SK-N-SH treated with all-trans-retinoic acid at 6 μM for 48 hours (cell line): ENCODE measurements at regions not wholly inside any gene's neighbourhood (a gene's known extent, or its start where the extent isn't known, plus 50 kb on each side); places are given as distances from the start of the nearest gene placed in this dataset.

Source experiments
- ATAC-seq: fragments of 200-7000 bp; cut with Tn5 transposase; 3 replicates; pipeline ENCODE4 v1.9.1; 2020; ENCODE audit warnings: mild to moderate bottlenecking, moderate library complexity
- ARNTL ChIP-seq: fragments of 450-650 bp; formaldehyde crosslinking; IDR thresholded peaks from 2 replicates; pipeline ENCODE4 v1.5.0; 2020; ENCODE audit warnings: low read depth, mild to moderate bottlenecking, moderate library complexity, borderline replicate concordance
- BACH2 ChIP-seq: fragments of 250-450 bp; sonication (Bioruptor Pico); IDR thresholded peaks from 2 replicates; pipeline ENCODE4 v1.9.0; 2021; ENCODE audit warnings: mild to moderate bottlenecking, borderline replicate concordance
- CSDC2 ChIP-seq: fragments of 250-450 bp; sonication (Bioruptor Pico); IDR thresholded peaks from 2 replicates; pipeline ENCODE4 v1.5.0; 2020; ENCODE audit warnings: mild to moderate bottlenecking, moderate library complexity
- CSRNP3 ChIP-seq: fragments of 250-450 bp; sonication (Bioruptor Pico); IDR thresholded peaks from 2 replicates; pipeline ENCODE4 v1.5.1; 2021; ENCODE audit warnings: mild to moderate bottlenecking, moderate library complexity
- ESRRG ChIP-seq: fragments of 250-450 bp; sonication (Bioruptor Pico); IDR thresholded peaks from 2 replicates; pipeline ENCODE4 v1.6.1; 2021; ENCODE audit warnings: mild to moderate bottlenecking
- GLIS3 ChIP-seq: fragments of 250-450 bp; sonication (Bioruptor Pico); IDR thresholded peaks from 2 replicates; pipeline ENCODE4 v1.5.0; 2020; ENCODE audit warnings: mild to moderate bottlenecking, moderate library complexity
- ISL1 ChIP-seq: fragments of 250-450 bp; sonication (Bioruptor Pico); IDR thresholded peaks from 2 replicates; pipeline ENCODE4 v2.1.2; 2022; ENCODE audit warnings: mild to moderate bottlenecking, moderate library complexity
- OSR1 ChIP-seq: fragments of 250-450 bp; sonication (Bioruptor Pico); IDR thresholded peaks from 2 replicates; pipeline ENCODE4 v1.8.0; 2022; ENCODE audit warnings: moderate library complexity, mild to moderate bottlenecking, inconsistent platforms
- POU6F1 ChIP-seq: fragments of 250-450 bp; sonication (Bioruptor Pico); IDR thresholded peaks from 2 replicates; pipeline ENCODE4 v1.8.0; 2021; ENCODE audit warnings: low read depth, mild to moderate bottlenecking, moderate library complexity, borderline replicate concordance
- PPARA ChIP-seq: fragments of 250-450 bp; sonication (Bioruptor Pico); IDR thresholded peaks from 2 replicates; pipeline ENCODE4 v1.5.0; 2020; ENCODE audit warnings: mild to moderate bottlenecking, borderline replicate concordance
- RARB ChIP-seq: fragments of 250-450 bp; sonication (Bioruptor Pico); IDR thresholded peaks from 2 replicates; pipeline ENCODE4 v1.8.0; 2021; ENCODE audit warnings: mild to moderate bottlenecking, moderate library complexity
- SNAI2 ChIP-seq: fragments of 250-450 bp; sonication (Bioruptor Pico); IDR thresholded peaks from 2 replicates; pipeline ENCODE4 v1.5.0; 2020; ENCODE audit warnings: mild to moderate bottlenecking, moderate library complexity
- TOX ChIP-seq: fragments of 250-450 bp; sonication (Bioruptor Pico); IDR thresholded peaks from 2 replicates; pipeline ENCODE4 v1.8.0; 2021; ENCODE audit warnings: mild to moderate bottlenecking, moderate library complexity, borderline replicate concordance
- ZFP3 ChIP-seq: fragments of 250-450 bp; sonication (Bioruptor Pico); IDR thresholded peaks from 2 replicates; pipeline ENCODE4 v1.5.0; 2020; ENCODE audit warnings: mild to moderate bottlenecking, moderate library complexity
- ZFP30 ChIP-seq: fragments of 450-650 bp; formaldehyde crosslinking; IDR thresholded peaks from 2 replicates; pipeline ENCODE4 v1.5.0; 2022; ENCODE audit warnings: mild to moderate bottlenecking, moderate library complexity
- ZNF70 ChIP-seq: fragments of 450-650 bp; formaldehyde crosslinking; IDR thresholded peaks from 2 replicates; pipeline ENCODE4 v1.5.0; 2020; ENCODE audit warnings: mild to moderate bottlenecking, moderate library complexity
- ZNF8 ChIP-seq: fragments of 450-650 bp; formaldehyde crosslinking; IDR thresholded peaks from 2 replicates; pipeline ENCODE4 v1.5.0; 2020; ENCODE audit warnings: mild to moderate bottlenecking, moderate library complexity
- TF ChIP-seq, protein P1 (sequence below): fragments of 250-450 bp; sonication (Bioruptor Pico); IDR thresholded peaks from 2 replicates; pipeline ENCODE4 v1.5.0; 2020; ENCODE audit warnings: mild to moderate bottlenecking, moderate library complexity
- TF ChIP-seq, protein P2 (sequence below): fragments of 250-450 bp; sonication (Bioruptor Pico); IDR thresholded peaks from 2 replicates; pipeline ENCODE4 v1.5.1; 2020; ENCODE audit warnings: low read depth, mild to moderate bottlenecking, moderate library complexity

DNA sequence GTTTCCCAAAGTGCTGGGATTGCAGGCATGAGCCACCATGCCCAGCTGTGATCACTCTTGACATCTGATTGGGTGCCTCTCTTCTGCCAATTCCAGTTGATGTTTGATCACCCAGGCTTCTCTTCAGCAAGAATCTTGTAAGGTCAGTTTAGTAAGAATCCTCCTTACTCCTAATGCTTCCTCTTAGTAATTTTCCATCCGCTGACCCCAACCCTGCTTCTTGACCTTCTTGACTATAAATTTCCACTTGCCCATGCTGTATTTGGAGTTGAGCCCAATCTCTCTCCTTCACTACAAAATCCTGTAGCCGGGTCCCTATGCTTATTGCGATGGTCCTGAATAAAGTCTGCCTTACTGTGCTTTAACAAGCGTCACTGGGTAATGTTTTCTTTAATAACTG, 75.4 kb downstream of the DDIT4L start (continued):
- TF ChIP-seq, protein P1, sequence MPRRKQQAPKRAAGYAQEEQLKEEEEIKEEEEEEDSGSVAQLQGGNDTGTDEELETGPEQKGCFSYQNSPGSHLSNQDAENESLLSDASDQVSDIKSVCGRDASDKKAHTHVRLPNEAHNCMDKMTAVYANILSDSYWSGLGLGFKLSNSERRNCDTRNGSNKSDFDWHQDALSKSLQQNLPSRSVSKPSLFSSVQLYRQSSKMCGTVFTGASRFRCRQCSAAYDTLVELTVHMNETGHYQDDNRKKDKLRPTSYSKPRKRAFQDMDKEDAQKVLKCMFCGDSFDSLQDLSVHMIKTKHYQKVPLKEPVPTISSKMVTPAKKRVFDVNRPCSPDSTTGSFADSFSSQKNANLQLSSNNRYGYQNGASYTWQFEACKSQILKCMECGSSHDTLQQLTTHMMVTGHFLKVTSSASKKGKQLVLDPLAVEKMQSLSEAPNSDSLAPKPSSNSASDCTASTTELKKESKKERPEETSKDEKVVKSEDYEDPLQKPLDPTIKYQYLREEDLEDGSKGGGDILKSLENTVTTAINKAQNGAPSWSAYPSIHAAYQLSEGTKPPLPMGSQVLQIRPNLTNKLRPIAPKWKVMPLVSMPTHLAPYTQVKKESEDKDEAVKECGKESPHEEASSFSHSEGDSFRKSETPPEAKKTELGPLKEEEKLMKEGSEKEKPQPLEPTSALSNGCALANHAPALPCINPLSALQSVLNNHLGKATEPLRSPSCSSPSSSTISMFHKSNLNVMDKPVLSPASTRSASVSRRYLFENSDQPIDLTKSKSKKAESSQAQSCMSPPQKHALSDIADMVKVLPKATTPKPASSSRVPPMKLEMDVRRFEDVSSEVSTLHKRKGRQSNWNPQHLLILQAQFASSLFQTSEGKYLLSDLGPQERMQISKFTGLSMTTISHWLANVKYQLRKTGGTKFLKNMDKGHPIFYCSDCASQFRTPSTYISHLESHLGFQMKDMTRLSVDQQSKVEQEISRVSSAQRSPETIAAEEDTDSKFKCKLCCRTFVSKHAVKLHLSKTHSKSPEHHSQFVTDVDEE (CRISPR knock-in tag), result no peak
- TF ChIP-seq PPARA (CRISPR knock-in tag), result no peak
- no peak for TF ChIP-seq ESRRG
- no peak for TF ChIP-seq CSRNP3 (CRISPR knock-in tag)
- no peak for TF ChIP-seq RARB (CRISPR knock-in tag)
- TF ChIP-seq ZFP3 (CRISPR knock-in tag), result no peak
- no peak for TF ChIP-seq SNAI2 (CRISPR knock-in tag)

- TF ChIP-seq TOX (CRISPR knock-in tag) (no peak), CSRNP3 (CRISPR knock-in tag) (no peak), GLIS3 (CRISPR knock-in tag) (no peak), RARB (CRISPR knock-in tag) (no peak), BACH2 (CRISPR knock-in tag) (no peak), ARNTL (CRISPR knock-in tag) (no peak), ZNF70 (CRISPR knock-in tag) (no peak), PPARA (CRISPR knock-in tag) (no peak), OSR1 (CRISPR knock-in tag) (no peak), ZNF8 (CRISPR knock-in tag) (no peak), ESRRG (no peak), CSDC2 (CRISPR knock-in tag) (no peak), ISL1 (no peak)
- ATAC-seq, result no peak
These were observed 76.5 kb downstream of the DDIT4L start for GRCh38 chr4:100113732-100114131.

- TF ChIP-seq CSDC2 (CRISPR knock-in tag), result no peak
- TF ChIP-seq OSR1 (CRISPR knock-in tag), result no peak
- no peak for TF ChIP-seq SNAI2 (CRISPR knock-in tag)
- TF ChIP-seq ARNTL (CRISPR knock-in tag), result no peak
- no peak for TF ChIP-seq POU6F1
- TF ChIP-seq, protein P2, sequence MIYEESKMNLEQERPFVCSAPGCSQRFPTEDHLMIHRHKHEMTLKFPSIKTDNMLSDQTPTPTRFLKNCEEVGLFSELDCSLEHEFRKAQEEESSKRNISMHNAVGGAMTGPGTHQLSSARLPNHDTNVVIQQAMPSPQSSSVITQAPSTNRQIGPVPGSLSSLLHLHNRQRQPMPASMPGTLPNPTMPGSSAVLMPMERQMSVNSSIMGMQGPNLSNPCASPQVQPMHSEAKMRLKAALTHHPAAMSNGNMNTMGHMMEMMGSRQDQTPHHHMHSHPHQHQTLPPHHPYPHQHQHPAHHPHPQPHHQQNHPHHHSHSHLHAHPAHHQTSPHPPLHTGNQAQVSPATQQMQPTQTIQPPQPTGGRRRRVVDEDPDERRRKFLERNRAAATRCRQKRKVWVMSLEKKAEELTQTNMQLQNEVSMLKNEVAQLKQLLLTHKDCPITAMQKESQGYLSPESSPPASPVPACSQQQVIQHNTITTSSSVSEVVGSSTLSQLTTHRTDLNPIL (CRISPR knock-in tag), result no peak
- TF ChIP-seq ESRRG, result no peak
- no peak for TF ChIP-seq ZNF8 (CRISPR knock-in tag)
- TF ChIP-seq BACH2 (CRISPR knock-in tag), result no peak
- ATAC-seq, result no peak
These were observed 77.2 kb downstream of the DDIT4L start for GRCh38 chr4:100113096-100113495.

GRCh38 chr4:100109921-100110320, 80.3 kb downstream of the DDIT4L start:
- TF ChIP-seq CSRNP3 (CRISPR knock-in tag) (no peak), OSR1 (CRISPR knock-in tag) (no peak), ZNF70 (CRISPR knock-in tag) (no peak), PPARA (CRISPR knock-in tag) (no peak), ZFP30 (CRISPR knock-in tag) (no peak), RARB (CRISPR knock-in tag) (no peak), POU6F1 (no peak), ZNF8 (CRISPR knock-in tag) (no peak)
- TF ChIP-seq, protein P1 (CRISPR knock-in tag), result no peak
- no peak for ATAC-seq
